ENCODE measurements at regions not wholly inside any gene's neighbourhood (a gene's known extent, or its start where the extent isn't known, plus 50 kb on each side); places are given as distances from the start of the nearest gene placed in this dataset.

DNA sequence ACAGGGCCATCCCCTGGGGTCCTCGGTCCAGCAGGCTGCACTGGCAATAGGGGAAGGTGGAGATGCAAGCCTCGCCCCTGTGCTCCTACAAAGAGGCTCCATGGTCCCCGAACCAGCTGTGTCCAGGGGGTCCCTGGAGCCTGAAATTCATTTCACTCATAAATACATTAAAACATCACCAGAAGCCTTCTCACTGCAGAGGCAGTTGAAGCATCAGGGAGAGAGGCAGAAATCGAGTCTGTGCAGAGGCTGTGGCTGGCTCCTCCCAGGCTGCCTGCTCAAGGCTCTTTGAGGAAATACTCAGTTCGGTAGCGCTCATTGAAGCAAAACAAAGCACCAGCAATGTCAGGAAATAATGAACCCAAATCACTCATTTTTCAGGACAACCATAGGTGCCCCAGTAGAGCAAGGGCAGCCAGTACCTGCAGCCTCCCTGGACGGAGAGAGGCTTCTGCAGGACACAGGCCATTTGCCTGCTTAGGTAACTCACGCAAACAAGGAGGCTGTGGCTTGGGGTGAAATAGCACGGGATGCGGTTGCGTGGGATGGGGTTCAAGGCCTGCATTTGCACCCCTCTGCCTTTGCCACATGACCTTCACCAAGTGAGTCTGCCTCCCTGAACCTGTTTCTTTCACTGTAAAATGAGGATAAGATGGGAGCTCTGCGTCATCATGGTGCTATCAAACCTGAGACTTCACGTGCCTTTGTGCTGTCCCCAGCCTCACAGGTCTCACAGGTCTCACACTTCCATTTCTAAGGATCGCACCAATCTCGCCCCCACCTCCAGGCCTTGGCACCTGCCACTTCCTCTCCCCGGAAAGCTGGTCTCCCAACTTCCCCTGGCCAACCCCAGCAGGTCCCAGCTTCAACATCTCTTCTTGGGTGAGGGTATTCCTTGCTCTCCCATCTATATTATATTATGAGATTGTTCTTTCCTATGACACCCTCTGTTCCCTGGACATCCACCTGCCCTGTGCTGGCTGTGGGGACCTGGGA, 84.3 kb upstream of the SHISAL1 start:
- H3K36me3 ChIP-seq (ENCODE audit: insufficient read depth, low read length) = no peaks in the 10 kb centered on the region
- DNase-seq (no peak), ATAC-seq (ENCODE audit: insufficient read depth, low read depth) (no peak)
- no peak overlapping the region for H3K27ac ChIP-seq (ENCODE audit: low read length)
- no peak overlapping the region for H2AFZ ChIP-seq (ENCODE audit: low read depth, low read length)
- H3K4me2 ChIP-seq (ENCODE audit: insufficient read depth, low read length) = no peak overlapping the region
- no peaks in the 10 kb centered on the region for H3K4me1 ChIP-seq (ENCODE audit: insufficient read depth, low read length)
- no peaks in the 10 kb centered on the region for H3K79me2 ChIP-seq (ENCODE audit: insufficient read depth, low read length)
- TF ChIP-seq EZH2 (IDR thresholded peaks at IDR 0.05; ENCODE audit: borderline replicate concordance, low read depth, low read length, severe bottlenecking) = no peak
- no peak for TF ChIP-seq CTCF (IDR thresholded peaks at IDR 0.05; ENCODE audit: borderline replicate concordance, extremely low read depth, low read length, poor library complexity, severe bottlenecking)
- H3K27me3 ChIP-seq (ENCODE audit: insufficient read depth, low read length, poor library complexity) = no peaks in the 10 kb centered on the region
- no peaks in the 10 kb centered on the region for H4K20me1 ChIP-seq (ENCODE audit: insufficient read depth, low read length)
- H3K9ac ChIP-seq (ENCODE audit: low read depth, low read length) = no peak overlapping the region
- no peaks in the 10 kb centered on the region for H3K9me3 ChIP-seq (ENCODE audit: insufficient read depth, low read length, severe bottlenecking)
- no peak overlapping the region for H3K4me3 ChIP-seq (ENCODE audit: low read depth in 1 of 2, low read length in 2 of 2)

DNA sequence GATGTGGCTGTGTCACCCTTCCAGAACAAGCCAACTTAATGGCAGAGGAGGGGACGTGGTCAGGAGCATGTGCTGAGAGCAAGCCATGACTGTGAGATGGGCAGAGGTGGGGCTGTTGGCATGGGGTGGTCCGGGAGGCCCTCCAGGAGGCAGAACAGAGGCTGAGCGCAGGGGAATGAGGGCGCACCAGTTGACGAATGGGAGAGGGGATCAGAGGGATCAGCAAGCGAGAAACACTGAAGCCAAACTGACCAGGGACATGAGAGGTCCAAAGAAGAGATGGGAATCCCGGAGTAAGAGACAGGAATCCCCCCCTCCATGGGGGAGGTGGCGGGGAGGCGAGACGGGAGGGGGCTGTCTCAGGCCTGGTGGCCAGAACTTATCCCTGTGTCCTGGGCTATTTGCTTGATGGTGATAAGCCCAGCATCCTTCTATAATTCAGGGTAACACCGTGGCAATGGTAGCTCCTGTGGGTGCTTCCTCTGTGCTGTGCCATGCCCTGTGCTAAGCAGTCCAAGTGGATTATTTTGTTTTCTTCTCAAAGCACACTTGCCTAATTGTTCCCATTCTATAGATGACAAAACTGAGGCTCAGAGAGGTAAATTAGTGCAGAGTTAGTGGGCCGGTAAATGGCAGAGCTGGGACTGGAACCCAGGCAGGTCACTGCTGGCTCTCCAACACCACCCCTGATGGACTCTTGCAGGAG, 83.4 kb upstream of the SHISAL1 start:
- no peaks in the 10 kb centered on the region for H3K27me3 ChIP-seq (ENCODE audit: insufficient read depth, low read length, poor library complexity)
- no peak overlapping the region for H3K4me2 ChIP-seq (ENCODE audit: insufficient read depth, low read length)
- no peaks in the 10 kb centered on the region for H3K4me1 ChIP-seq (ENCODE audit: insufficient read depth, low read length)
- ATAC-seq (ENCODE audit: insufficient read depth, low read depth) = no peak
- no peaks in the 10 kb centered on the region for H4K20me1 ChIP-seq (ENCODE audit: insufficient read depth, low read length)
- no peak overlapping the region for H3K4me3 ChIP-seq (ENCODE audit: low read depth in 1 of 2, low read length in 2 of 2)
- H3K27ac ChIP-seq (ENCODE audit: low read length) = no peak overlapping the region
- H3K79me2 ChIP-seq (ENCODE audit: insufficient read depth, low read length) = no peaks in the 10 kb centered on the region
- no peaks in the 10 kb centered on the region for H3K36me3 ChIP-seq (ENCODE audit: insufficient read depth, low read length)
- H2AFZ ChIP-seq (ENCODE audit: low read depth, low read length) = no peak overlapping the region
- TF ChIP-seq EZH2 (IDR thresholded peaks at IDR 0.05; ENCODE audit: borderline replicate concordance, low read depth, low read length, severe bottlenecking) (no peak), CTCF (IDR thresholded peaks at IDR 0.05; ENCODE audit: borderline replicate concordance, extremely low read depth, low read length, poor library complexity, severe bottlenecking) (no peak)
- DNase-seq = no peak
- H3K9me3 ChIP-seq (ENCODE audit: insufficient read depth, low read length, severe bottlenecking) = no peaks in the 10 kb centered on the region
- no peak overlapping the region for H3K9ac ChIP-seq (ENCODE audit: low read depth, low read length)

- DNase-seq (no peak), ATAC-seq (ENCODE audit: insufficient read depth, low read depth) (no peak)
- Histone ChIP-seq H3K36me3 (ENCODE audit: insufficient read depth, low read length) (no peaks in the 10 kb centered on the region), H3K27ac (ENCODE audit: low read length) (no peak overlapping the region), H2AFZ (ENCODE audit: low read depth, low read length) (no peak overlapping the region), H3K4me3 (ENCODE audit: low read depth in 1 of 2, low read length in 2 of 2) (no peak overlapping the region), H4K20me1 (ENCODE audit: insufficient read depth, low read length) (no peaks in the 10 kb centered on the region), H3K9me3 (ENCODE audit: insufficient read depth, low read length, severe bottlenecking) (no peaks in the 10 kb centered on the region), H3K79me2 (ENCODE audit: insufficient read depth, low read length) (no peaks in the 10 kb centered on the region), H3K9ac (ENCODE audit: low read depth, low read length) (no peak overlapping the region), H3K27me3 (ENCODE audit: insufficient read depth, low read length, poor library complexity) (no peaks in the 10 kb centered on the region), H3K4me1 (ENCODE audit: insufficient read depth, low read length) (no peaks in the 10 kb centered on the region), H3K4me2 (ENCODE audit: insufficient read depth, low read length) (no peak overlapping the region)
- TF ChIP-seq CTCF (IDR thresholded peaks at IDR 0.05; ENCODE audit: borderline replicate concordance, extremely low read depth, low read length, poor library complexity, severe bottlenecking) = no peak
- TF ChIP-seq EZH2 (IDR thresholded peaks at IDR 0.05; ENCODE audit: borderline replicate concordance, low read depth, low read length, severe bottlenecking) = no peak
Observed at GRCh38 chr22:44395118-44396005, 82.6 kb upstream of the SHISAL1 start.
